ENCODE measurements at regions not wholly inside any gene's neighbourhood (a gene's known extent, or its start where the extent isn't known, plus 50 kb on each side); places are given as distances from the start of the nearest gene placed in this dataset.

DNA sequence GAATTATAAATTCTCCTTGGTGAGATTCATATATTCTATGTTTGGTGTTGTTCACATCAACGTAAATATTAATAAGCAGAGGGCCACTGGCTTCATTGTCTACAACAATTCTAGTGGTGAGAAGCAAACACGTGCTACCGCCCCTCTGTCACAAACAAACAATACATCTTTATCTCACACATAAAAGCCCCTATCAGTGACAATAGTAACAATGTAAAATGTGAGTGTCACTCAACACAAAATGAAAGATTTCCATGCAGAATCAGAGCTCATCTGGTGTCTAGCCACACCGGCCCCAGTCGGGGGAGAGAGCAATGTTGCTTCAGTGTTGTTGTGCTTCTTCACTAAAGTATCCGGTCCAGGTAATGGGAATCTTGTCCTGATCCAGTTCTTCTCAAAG, 932.6 kb downstream of the SOCS6 start:
- TF ChIP-seq CTCF (IDR thresholded peaks at IDR 0.05) (no peak), POLR2A (IDR thresholded peaks at IDR 0.05) (no peak)

Measured in right lobe of liver (tissue), 4 donors.